NB4 (cell line): ENCODE measurements at regions not wholly inside any gene's neighbourhood (a gene's known extent, or its start where the extent isn't known, plus 50 kb on each side); places are given as distances from the start of the nearest gene placed in this dataset.

Experiments used
- CTCF ChIP-seq: IDR thresholded peaks from one replicate; pipeline ENCODE4 v1.5.1; 2012; ENCODE audit warnings: low read depth, low read length
- MAX ChIP-seq: IDR thresholded peaks from 2 replicates; pipeline ENCODE4 v1.6.1; 2011; ENCODE audit warnings: low read depth, low read length
- POLR2A ChIP-seq: IDR thresholded peaks from 2 replicates; pipeline ENCODE4 v1.6.1; 2011; ENCODE audit warnings: mild to moderate bottlenecking; ENCODE audit not compliant: insufficient read length; ENCODE audit errors: extremely low read depth

- no peak for TF ChIP-seq CTCF
- TF ChIP-seq POLR2A = no peak
- no peak for TF ChIP-seq MAX
Measured at GRCh38 chr10:43952760-43953159, 304.1 kb upstream of the ZNF32 start.
